Gastrocnemius medialis (tissue), 4 donors: ENCODE measurements at regions not wholly inside any gene's neighbourhood (a gene's known extent, or its start where the extent isn't known, plus 50 kb on each side); places are given as distances from the start of the nearest gene placed in this dataset.

Source experiments
- CTCF ChIP-seq, 5 experiments: fragments of 450-650 bp in 3 of 5; fragments of 200-600 bp in 2 of 5; sonication (generic) in 2 of 5; IDR thresholded peaks in 4 of 5; conservative IDR thresholded peaks in 1 of 5; 1 replicate in 4 of 5; 2 replicates in 1 of 5; pipeline ENCODE4 v1.5.1; 2016 to 2019; ENCODE audit warnings: antibody characterized with exemption in 5 of 5, mild to moderate bottlenecking in 3 of 5, moderate library complexity in 3 of 5
- POLR2A ChIP-seq, 2 donors: fragments of 450-650 bp; IDR thresholded peaks; one replicate each; pipeline ENCODE4 v1.6.1; 2017; ENCODE audit warnings: antibody characterized with exemption in 2 of 2, mild to moderate bottlenecking in 2 of 2, moderate library complexity in 2 of 2

- TF ChIP-seq CTCF (IDR thresholded peaks at IDR 0.05 in 4 of 5, conservative IDR thresholded peaks at IDR 0.05 in 1 of 5) (no peak), POLR2A (IDR thresholded peaks at IDR 0.05) (no peak)
These were observed 472.6 kb downstream of the BCAT1 start for GRCh38 chr12:24476310-24476709.
